ENCODE measurements at regions not wholly inside any gene's neighbourhood (a gene's known extent, or its start where the extent isn't known, plus 50 kb on each side); places are given as distances from the start of the nearest gene placed in this dataset.

- no peak for DNase-seq
Observed at GRCh38 chr20:52473186-52473585, 281.6 kb upstream of the ZFP64 start.

- no peak for DNase-seq
Observed at GRCh38 chr20:52470561-52470960, 279.0 kb upstream of the ZFP64 start.

GRCh38 chr20:52469128-52469527 is 277.5 kb upstream of the ZFP64 start:
- no peak for DNase-seq

GRCh38 chr20:52465991-52466390 is 274.4 kb upstream of the ZFP64 start:
- DNase-seq: no peak

GRCh38 chr20:52461582-52461981 is 270.0 kb upstream of the ZFP64 start:
- DNase-seq: no peak

DNA sequence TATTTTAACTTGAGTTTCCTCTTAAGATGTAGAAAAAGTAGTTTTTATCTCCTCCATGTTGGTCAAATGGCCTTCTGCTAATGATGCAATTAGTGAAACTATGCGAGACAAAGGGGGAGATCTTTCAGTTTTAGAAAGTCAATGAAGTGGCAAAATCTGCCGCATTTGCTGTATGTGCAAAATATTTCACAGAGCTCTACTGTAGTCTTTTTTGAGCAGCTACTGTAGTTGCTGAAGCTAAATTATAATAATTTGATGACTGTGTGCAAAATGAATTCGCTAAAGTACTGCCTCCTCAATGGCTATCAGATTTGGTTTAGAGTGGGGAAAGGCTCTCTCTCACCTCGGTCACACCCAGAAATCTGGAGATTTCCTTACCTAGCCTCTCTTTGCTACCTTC is 267.6 kb upstream of the ZFP64 start:
- DNase-seq: no peak

DNA sequence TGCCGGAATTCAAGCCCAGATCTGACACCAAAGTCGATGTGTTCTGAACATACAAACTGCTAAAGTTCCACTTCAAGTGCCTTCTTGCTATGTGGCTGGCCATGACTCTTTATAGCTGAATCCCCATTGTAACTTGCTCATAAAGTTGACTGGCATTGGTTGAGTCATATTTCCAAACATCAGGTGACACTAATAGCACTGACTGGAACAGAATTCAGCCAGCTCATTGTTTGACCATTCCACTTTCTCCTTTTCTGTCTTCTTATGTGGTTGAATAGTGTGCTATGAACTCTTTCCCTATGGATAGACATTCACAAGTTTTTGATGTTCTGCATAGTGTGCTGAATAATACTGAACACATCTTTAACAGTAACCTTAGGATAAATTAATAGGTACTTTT is 266.2 kb upstream of the ZFP64 start:
- DNase-seq: peak; percentile 23

DNA sequence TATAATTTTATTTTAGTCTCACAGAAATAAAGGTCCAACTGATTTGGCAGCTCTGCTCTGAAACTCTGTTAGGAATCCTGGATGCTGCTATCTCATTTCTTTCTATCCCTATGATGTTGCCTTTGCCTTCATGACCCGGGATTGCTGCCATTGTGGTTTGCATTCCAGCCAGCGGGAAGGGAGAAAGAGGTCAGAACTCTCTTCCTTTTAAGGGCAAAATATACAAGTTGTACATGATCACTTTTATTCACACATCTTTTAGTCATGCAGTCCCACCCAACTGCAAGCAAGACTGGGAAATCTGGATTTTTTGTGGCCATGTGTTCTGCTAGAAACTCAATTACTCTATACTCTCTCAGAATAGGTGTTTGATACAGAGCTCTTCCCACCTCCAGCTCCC is 263.1 kb upstream of the ZFP64 start:
- DNase-seq: peak; percentile 79

GRCh38 chr20:52448513-52449232 is 257.1 kb upstream of the ZFP64 start:
- DNase-seq: no peak

DNA sequence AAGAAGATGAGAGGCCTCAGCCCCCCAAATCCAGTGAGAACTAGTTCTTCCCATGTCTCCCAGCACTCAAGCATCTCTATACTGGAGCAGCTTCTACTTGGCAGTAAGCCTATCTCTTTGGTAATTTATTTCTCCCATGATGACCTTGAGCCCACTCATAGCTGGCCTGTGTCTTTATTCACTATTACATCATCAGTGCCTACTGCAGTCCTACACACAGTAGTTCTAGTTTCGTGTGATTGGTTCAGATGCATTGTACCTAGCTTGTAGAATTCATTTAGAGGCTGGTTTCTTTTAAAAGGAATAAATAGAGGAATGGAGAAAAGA is 255.6 kb upstream of the ZFP64 start:
- DNase-seq: no peak

GRCh38 chr20:52446421-52447224 is 255.0 kb upstream of the ZFP64 start:
- peak; percentile 52 for DNase-seq

DNA sequence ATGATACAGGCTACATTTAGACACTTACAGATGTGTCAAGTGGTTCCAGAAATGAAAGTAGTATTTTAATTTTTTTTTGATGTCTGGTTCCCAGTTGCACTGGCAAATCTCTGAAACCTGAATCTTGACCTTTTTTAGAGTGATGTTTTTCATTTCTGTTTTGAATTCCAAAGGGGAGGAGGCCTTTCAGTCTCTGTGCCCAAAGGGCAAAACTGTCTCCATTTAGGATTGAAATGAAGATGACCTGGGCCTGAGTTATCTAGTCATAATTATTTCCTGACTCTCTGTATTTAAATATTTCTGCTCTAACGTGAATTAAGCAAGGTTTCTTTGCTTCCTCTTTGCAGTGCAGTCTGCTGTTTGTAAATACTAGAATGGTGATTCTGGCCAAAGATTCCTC is 252.9 kb upstream of the ZFP64 start:
- no peak for DNase-seq

- no peak for DNase-seq
Observed at GRCh38 chr20:52443874-52444273, 252.3 kb upstream of the ZFP64 start.

GRCh38 chr20:52441710-52442109 is 250.1 kb upstream of the ZFP64 start:
- no peak for DNase-seq

DNA sequence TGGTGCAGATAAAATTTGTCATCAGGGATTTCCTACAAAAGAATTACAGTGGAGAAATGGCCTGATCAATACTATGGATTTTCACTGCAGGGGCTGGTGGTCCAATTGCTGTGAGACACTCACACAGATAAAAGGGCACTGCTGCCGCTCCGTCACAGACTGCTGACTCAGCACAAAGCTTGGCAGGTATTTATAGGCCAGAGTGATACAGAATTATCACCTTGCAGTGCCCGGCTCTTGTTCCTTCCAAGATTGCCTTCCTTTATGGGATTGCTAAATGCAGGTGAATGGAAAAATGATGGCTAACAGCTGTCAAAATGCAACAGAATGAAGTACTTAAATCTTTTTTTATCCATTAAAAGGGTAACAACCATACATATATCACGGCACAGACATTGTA is 247.8 kb upstream of the ZFP64 start:
- no peak for DNase-seq

DNA sequence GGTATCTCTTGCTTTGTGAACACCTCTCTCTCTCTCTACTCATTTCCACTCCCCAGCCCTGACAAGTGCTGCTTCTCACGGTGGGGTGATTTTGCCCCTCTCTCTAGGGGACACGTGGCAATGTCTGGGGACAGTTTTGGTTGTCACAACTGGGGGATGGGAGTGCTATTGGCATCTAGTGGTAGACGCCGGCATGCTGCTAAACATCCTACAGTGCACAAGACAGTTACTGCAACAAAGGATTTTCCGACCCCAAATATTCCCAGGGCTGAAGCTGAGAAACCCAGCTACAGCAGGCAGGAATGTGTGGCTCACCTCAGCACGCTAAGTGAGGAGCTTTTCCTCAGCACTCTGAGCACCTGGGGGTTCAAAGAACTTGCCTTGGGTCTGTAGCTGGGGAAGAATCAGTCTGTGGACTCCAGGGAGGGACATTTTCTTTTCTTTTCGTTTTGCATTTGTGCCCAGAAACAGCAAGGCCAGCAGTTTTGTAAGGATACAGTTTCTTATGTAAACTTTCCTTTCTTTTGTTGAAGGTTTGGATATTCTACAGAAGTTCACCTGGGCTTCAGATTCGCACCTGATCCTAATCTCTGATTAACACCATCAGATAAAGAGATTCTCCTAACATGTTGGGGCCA is 246.9 kb upstream of the ZFP64 start:
- no peak for DNase-seq

- no peak for DNase-seq
Observed at GRCh38 chr20:52434453-52434852, 242.9 kb upstream of the ZFP64 start.

DNA sequence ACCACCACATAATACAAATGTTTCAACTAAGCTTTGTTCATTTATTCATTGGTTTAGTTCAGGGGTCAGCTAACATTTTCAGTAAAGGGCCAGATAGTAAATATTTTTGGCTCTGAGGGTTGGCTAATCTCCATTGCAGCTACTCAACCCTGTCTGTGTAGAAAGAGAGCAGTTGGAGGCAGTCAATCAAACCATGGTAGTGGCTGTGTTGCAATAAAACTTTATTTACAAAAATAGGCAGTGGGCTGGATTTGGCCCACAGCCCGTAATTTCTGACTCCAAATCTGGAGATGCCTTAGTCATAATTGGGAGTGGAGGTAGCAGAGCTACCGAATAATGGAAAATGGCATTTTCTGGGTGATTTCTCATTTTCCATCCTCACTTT is 242.5 kb upstream of the ZFP64 start:
- no peak for DNase-seq

GRCh38 chr20:52433326-52434040 is 241.9 kb upstream of the ZFP64 start:
- no peak for DNase-seq

GRCh38 chr20:52432740-52433139 is 241.2 kb upstream of the ZFP64 start:
- no peak for DNase-seq

GRCh38 chr20:52429029-52429428 is 237.4 kb upstream of the ZFP64 start:
- no peak for DNase-seq

GRCh38 chr20:52427960-52428359 is 236.4 kb upstream of the ZFP64 start:
- DNase-seq: no peak

GRCh38 chr20:52426856-52427255 is 235.3 kb upstream of the ZFP64 start:
- DNase-seq: no peak

GRCh38 chr20:52425701-52426100 is 234.1 kb upstream of the ZFP64 start:
- DNase-seq: no peak

Data from HCEC 1CT (cell line).